ACC112 (cell line): ENCODE measurements at regions not wholly inside any gene's neighbourhood (a gene's known extent, or its start where the extent isn't known, plus 50 kb on each side); places are given as distances from the start of the nearest gene placed in this dataset.

ENCODE experiments used
- H2AFZ ChIP-seq: fragments of 200-600 bp; sonication (generic); one replicate; pipeline ENCODE4 v1.6.0; 2017; ENCODE audit warnings: antibody characterized with exemption, low read length; ENCODE audit not compliant: unreplicated experiment
- H3K27ac ChIP-seq: fragments of 200-600 bp; sonication (generic); 2 replicates; pipeline ENCODE4 v1.5.1; 2014; ENCODE audit warnings: low read depth, mild to moderate bottlenecking, antibody characterized with exemption, low read length, moderate library complexity
- H3K27me3 ChIP-seq: fragments of 200-600 bp; sonication (generic); 2 replicates; pipeline ENCODE4 v1.6.1; 2014; ENCODE audit warnings: mild to moderate bottlenecking, antibody characterized with exemption, low read length, moderate library complexity, mixed read lengths; ENCODE audit not compliant: insufficient read depth
- H3K36me3 ChIP-seq: fragments of 200-600 bp; sonication (generic); 2 replicates; pipeline ENCODE4 v1.6.1; 2016; ENCODE audit warnings: mild to moderate bottlenecking, antibody characterized with exemption, low read length, moderate library complexity, mixed read lengths; ENCODE audit not compliant: insufficient read depth
- H3K4me1 ChIP-seq: fragments of 200-600 bp; sonication (generic); one replicate; pipeline ENCODE4 v1.6.1; 2016; ENCODE audit warnings: low read length, mixed read lengths; ENCODE audit not compliant: insufficient read depth, unreplicated experiment, control insufficient read depth
- H3K4me3 ChIP-seq: fragments of 200-600 bp; sonication (generic); 2 replicates; pipeline ENCODE4 v1.5.1; 2014; ENCODE audit warnings: mild to moderate bottlenecking, low read depth, low read length
- H3K79me2 ChIP-seq: fragments of 200-600 bp; sonication (generic); one replicate; pipeline ENCODE4 v1.6.0; 2016; ENCODE audit warnings: low read length; ENCODE audit not compliant: control insufficient read depth, unreplicated experiment, insufficient read depth

DNA sequence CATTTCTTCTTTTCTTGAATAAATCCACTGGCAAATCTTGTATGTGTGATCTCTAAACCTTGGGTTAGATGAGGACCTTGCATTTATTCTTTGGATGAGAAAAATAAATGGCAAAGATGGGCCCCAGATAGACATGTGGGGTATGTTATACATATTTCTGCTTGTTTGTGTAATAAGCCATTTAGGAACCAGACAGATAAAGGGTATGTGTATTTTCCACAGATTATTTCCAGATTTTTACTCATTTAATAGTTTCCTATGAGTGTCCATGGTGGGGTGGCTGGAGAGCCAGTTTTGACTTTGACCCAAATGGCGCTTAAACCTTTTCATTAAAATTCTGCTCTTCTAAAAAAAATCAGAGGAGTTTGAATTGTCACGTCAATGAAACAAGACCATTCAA, 102.8 kb downstream of the MYCN start:
- Histone ChIP-seq H3K79me2 (no peaks in the 10 kb centered on the region), H3K27ac (no peak overlapping the region), H3K4me1 (no peaks in the 10 kb centered on the region), H3K36me3 (no peaks in the 10 kb centered on the region), H3K4me3 (no peak overlapping the region), H2AFZ (no peak overlapping the region), H3K27me3 (no peaks in the 10 kb centered on the region)

DNA sequence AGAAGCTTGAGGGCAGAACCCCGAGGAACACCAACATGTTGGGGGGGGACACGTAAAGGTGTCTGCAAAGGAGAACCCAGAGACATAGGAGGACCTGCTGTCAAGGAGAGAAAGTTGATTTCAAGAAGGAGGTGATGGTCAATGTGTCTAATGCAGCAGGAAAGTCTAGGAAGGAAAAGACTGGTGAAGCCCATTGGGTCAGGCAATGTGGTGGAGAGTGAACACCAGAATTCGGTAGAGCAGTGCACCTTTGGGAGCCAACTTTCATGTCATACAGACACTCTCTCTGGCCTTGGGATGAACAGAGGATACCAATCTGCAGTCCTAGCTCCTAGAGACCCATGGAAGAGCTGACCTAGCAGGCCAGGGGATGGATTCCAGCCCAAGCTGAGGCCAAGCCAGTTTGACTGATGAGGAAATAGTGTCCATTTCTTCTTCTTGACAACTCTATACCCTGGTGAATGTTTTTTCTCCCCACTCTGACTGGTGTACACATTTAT, 101.9 kb downstream of the MYCN start:
- no peak overlapping the region for H3K4me3 ChIP-seq
- no peak overlapping the region for H2AFZ ChIP-seq
- H3K36me3 ChIP-seq: no peaks in the 10 kb centered on the region
- no peaks in the 10 kb centered on the region for H3K27me3 ChIP-seq
- no peaks in the 10 kb centered on the region for H3K79me2 ChIP-seq
- H3K4me1 ChIP-seq: no peaks in the 10 kb centered on the region
- H3K27ac ChIP-seq: no peak overlapping the region

DNA sequence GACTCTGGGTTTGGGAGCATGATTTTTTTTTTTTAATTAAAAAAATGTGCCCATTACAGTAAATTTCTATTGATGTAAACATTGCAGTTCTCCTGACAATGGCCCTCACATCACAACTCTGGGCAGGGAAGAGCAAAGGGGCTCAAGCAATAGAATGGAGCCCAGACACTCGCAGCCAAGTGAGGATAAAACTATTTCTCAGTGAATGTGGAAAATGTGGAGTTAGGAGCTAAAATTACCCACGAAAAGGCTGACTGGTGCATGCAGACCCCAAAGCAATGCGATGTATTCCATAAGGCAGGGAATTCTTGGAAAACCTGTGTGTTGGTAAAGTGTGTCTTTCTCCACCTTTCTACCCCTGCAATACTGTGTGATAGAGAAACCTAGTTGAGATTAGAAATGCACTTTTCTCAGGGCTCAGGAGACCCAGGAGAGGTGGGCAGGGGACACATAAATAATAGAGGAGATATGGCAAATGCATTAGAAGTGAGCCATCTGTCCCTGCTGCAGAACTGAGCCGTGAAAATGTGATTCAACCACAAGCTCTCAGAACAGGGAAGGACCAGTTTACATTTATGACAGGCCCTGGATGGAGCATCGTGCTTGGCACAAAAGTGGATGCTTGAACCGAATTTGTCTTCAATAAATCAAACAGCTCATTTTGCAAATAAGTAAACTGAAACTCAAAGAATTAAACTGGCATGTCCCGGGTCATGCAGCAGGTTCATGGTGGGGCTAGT, 100.1 kb downstream of the MYCN start:
- no peaks in the 10 kb centered on the region for H3K4me1 ChIP-seq
- H3K4me3 ChIP-seq: no peak overlapping the region
- H3K79me2 ChIP-seq: no peaks in the 10 kb centered on the region
- no peak overlapping the region for H3K27ac ChIP-seq
- no peaks in the 10 kb centered on the region for H3K36me3 ChIP-seq
- H3K27me3 ChIP-seq: no peaks in the 10 kb centered on the region
- H2AFZ ChIP-seq: no peak overlapping the region

DNA sequence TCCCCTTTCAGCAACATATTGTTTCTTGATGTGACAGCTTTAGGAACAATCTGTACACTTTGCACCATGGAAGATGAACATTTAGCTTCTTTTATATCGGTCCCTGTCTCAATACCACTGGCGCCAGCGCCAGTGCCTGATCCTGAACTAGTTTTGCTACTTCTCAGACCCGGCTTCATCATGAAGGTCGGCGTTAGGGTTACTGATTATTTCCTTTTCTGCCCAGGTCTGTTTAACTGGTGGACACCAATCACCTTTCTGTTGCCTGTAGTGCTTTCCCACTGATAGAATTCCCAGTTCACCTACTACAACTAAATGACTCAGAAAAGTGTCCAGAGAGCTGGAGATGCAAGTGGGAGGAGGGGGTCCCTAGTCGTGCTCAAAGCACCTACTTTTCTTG, 99.5 kb downstream of the MYCN start:
- Histone ChIP-seq H3K79me2 (no peaks in the 10 kb centered on the region), H3K27me3 (no peaks in the 10 kb centered on the region), H3K4me3 (no peak overlapping the region), H3K27ac (no peak overlapping the region), H3K36me3 (no peaks in the 10 kb centered on the region), H3K4me1 (no peaks in the 10 kb centered on the region), H2AFZ (no peak overlapping the region)

DNA sequence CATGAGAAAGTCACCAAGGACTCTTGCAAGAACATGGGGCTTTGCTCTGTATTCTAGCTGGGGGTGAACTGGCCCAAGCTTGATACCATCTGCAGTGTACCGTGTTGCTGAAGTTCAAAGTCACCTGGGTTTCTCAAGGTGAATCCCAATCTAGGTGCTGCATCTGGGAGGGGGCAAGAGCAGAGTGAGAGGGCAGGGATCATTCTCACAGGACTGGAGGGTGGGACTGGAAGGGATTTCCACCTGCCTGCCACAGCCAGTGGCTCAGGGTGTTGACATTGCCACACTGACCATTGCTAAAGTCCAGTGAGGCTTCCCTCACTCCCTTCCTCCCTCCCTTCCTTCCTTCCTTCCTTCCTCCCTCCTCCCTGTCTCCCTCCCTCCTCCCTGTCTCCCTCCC, 98.7 kb downstream of the MYCN start:
- Histone ChIP-seq H3K4me3 (no peak overlapping the region), H3K36me3 (no peaks in the 10 kb centered on the region), H3K27me3 (no peaks in the 10 kb centered on the region), H3K79me2 (no peaks in the 10 kb centered on the region), H3K4me1 (no peaks in the 10 kb centered on the region), H3K27ac (no peak overlapping the region), H2AFZ (no peak overlapping the region)

- Histone ChIP-seq H3K4me3 (no peak overlapping the region), H3K27ac (no peak overlapping the region), H3K79me2 (no peaks in the 10 kb centered on the region), H3K36me3 (no peaks in the 10 kb centered on the region), H3K4me1 (no peaks in the 10 kb centered on the region), H2AFZ (no peak overlapping the region), H3K27me3 (no peaks in the 10 kb centered on the region)
Measured at GRCh38 chr2:16038621-16039020, 98.3 kb downstream of the MYCN start.

DNA sequence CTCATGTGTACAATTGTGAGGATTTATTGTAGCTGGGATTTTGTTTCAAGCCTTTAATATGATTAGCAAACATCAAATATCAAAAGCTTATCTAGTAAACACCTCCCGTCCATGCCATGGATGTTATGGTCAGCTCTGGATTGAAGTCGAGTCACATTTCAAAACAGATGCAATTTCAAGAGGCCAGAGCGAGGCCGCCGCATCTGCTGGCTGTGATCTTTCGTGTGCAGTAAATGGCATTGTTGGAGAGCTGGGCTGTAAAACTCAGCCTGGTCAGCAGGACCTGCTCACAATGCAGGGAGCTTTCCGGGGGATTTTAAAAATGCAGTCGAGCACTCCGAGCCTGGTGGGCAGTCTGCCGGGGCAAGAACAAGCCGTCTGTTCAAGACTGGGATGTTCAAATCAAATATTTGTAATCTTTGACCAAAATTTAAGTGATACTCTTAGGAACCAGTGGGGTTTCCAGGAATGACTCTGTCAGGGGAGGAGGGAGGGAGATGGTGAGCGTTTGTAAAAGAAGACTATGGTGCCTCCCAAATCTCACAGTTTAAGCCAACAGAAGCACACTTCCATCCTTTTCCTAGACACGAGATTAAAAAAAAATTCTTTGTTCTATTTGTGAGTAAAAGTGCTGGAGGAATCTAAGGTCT, 97.6 kb downstream of the MYCN start:
- H3K27ac ChIP-seq: no peak overlapping the region
- H3K79me2 ChIP-seq: no peaks in the 10 kb centered on the region
- no peak overlapping the region for H2AFZ ChIP-seq
- no peak overlapping the region for H3K4me3 ChIP-seq
- H3K4me1 ChIP-seq: no peaks in the 10 kb centered on the region
- H3K36me3 ChIP-seq: no peaks in the 10 kb centered on the region
- H3K27me3 ChIP-seq: no peaks in the 10 kb centered on the region

DNA sequence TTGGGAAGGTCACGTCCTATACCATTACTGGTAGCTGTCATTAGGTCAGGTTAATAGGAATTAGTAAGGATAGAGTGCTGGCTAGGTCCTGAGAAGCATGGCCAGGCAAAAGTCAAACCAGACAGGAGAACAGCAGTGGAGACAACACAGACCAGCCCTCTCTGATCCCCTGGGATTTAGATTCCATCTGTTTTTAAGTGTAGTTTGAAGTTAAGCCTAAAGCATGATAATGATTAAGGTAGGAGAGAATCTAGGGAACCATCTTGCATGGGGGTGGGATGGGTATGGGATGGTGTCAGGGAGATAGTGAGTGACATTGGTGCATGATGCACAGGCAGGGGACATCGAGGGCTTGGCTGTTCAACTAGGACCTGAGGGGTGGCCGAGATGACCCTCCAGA, 96.6 kb downstream of the MYCN start:
- Histone ChIP-seq H3K4me3 (no peak overlapping the region), H3K27ac (no peak overlapping the region), H3K27me3 (no peaks in the 10 kb centered on the region), H3K79me2 (no peaks in the 10 kb centered on the region), H2AFZ (no peak overlapping the region), H3K36me3 (no peaks in the 10 kb centered on the region), H3K4me1 (no peaks in the 10 kb centered on the region)

- H3K27me3 ChIP-seq: no peaks in the 10 kb centered on the region
- H3K4me1 ChIP-seq: no peaks in the 10 kb centered on the region
- H2AFZ ChIP-seq: no peak overlapping the region
- no peaks in the 10 kb centered on the region for H3K79me2 ChIP-seq
- H3K27ac ChIP-seq: no peak overlapping the region
- H3K4me3 ChIP-seq: no peak overlapping the region
- no peaks in the 10 kb centered on the region for H3K36me3 ChIP-seq
Measured at GRCh38 chr2:16035747-16036745, 95.7 kb downstream of the MYCN start.

DNA sequence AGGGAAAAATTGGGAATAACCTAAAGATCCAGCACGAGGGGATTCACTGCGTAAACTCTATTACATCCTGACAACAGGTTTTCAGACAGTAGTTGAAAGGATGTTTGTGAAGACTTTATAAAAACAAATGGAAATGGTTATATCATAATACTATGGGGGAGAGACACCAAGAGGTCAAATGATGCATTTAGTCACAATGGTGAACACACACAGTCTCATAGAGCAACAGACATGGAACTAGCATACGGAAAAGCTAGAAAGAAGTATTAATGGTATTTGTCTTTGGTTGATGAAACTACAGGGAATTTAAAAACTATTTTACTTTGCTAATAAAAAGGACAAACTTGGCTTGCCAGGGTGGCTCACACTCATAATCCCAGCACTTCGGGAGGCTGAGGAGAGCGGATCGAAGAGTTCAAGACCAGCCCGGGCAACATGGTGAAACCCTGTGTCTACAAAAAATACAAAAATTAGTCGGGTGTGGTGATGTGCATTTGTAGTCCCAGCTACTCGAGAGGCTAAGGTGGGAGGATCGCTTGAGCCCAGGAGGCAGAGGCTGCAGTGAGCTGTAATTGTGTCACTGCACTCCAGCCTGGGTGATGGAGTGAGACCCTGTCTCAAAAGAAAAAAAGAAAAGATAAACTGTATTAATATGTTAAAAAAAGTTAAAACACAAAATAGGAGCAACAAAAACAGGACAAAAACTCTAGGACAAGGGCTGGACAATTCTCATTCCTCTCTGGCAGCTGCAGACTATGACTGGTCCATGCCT, 94.8 kb downstream of the MYCN start:
- H3K36me3 ChIP-seq: no peaks in the 10 kb centered on the region
- no peak overlapping the region for H2AFZ ChIP-seq
- no peak overlapping the region for H3K27ac ChIP-seq
- no peak overlapping the region for H3K4me3 ChIP-seq
- H3K27me3 ChIP-seq: no peaks in the 10 kb centered on the region
- H3K4me1 ChIP-seq: no peaks in the 10 kb centered on the region
- H3K79me2 ChIP-seq: no peaks in the 10 kb centered on the region
